Thyroid gland (tissue), 4 donors: ENCODE measurements at regions not wholly inside any gene's neighbourhood (a gene's known extent, or its start where the extent isn't known, plus 50 kb on each side); places are given as distances from the start of the nearest gene placed in this dataset.

ENCODE experiments used
- CTCF ChIP-seq, 6 experiments: fragments of 200-600 bp in 3 of 6; fragments of 450-650 bp in 3 of 6; sonication (generic) in 3 of 6; IDR thresholded peaks; one replicate each; pipeline ENCODE4 v1.5.1; 2016 to 2019; ENCODE audit warnings: antibody characterized with exemption in 6 of 6, mild to moderate bottlenecking in 2 of 6, inconsistent platforms in 1 of 6, moderate library complexity in 1 of 6
- POLR2A ChIP-seq, 2 donors: fragments of 450-650 bp; IDR thresholded peaks; one replicate each; pipeline ENCODE4 v1.6.1; 2017; ENCODE audit warnings: antibody characterized with exemption in 2 of 2, mild to moderate bottlenecking in 2 of 2, moderate library complexity in 1 of 2

GRCh38 chr13:99803141-99803540 is 168.4 kb downstream of the ZIC5 start:
- TF ChIP-seq POLR2A (IDR thresholded peaks at IDR 0.05) (no peak), CTCF (IDR thresholded peaks at IDR 0.05) (no peak)
